ENCODE measurements at regions not wholly inside any gene's neighbourhood (a gene's known extent, or its start where the extent isn't known, plus 50 kb on each side); places are given as distances from the start of the nearest gene placed in this dataset.

DNA sequence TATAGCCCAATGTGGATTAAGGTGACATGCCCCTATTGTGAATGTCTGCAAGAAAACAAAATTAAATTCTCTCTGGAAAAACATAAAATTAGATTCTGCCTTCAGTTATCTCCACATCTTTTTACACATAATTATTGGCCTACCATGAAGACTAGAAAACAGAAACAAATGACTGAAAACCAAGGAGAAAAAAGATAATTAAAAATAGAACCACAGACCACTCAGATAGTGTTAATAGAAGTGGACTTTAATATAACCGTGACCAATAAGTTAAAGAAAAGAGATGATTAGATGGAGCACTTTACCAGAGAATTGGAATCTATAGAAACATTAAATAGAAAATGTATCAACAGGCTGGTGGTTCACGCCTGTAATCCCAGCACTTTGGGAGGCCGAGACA is 445.7 kb downstream of the EPM2A start:
- TF ChIP-seq, protein P1, sequence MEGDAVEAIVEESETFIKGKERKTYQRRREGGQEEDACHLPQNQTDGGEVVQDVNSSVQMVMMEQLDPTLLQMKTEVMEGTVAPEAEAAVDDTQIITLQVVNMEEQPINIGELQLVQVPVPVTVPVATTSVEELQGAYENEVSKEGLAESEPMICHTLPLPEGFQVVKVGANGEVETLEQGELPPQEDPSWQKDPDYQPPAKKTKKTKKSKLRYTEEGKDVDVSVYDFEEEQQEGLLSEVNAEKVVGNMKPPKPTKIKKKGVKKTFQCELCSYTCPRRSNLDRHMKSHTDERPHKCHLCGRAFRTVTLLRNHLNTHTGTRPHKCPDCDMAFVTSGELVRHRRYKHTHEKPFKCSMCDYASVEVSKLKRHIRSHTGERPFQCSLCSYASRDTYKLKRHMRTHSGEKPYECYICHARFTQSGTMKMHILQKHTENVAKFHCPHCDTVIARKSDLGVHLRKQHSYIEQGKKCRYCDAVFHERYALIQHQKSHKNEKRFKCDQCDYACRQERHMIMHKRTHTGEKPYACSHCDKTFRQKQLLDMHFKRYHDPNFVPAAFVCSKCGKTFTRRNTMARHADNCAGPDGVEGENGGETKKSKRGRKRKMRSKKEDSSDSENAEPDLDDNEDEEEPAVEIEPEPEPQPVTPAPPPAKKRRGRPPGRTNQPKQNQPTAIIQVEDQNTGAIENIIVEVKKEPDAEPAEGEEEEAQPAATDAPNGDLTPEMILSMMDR (IDR thresholded peaks at IDR 0.05) = no peak
- TF ChIP-seq POLR2A (IDR thresholded peaks at IDR 0.05) (no peak), POLR2AphosphoS5 (IDR thresholded peaks at IDR 0.05) (no peak)
